SK-N-SH (cell line): ENCODE measurements at regions not wholly inside any gene's neighbourhood (a gene's known extent, or its start where the extent isn't known, plus 50 kb on each side); places are given as distances from the start of the nearest gene placed in this dataset.

Experiments
- CTCF ChIP-seq: fragments of 200-600 bp; sonication (generic); IDR thresholded peaks from 2 replicates; pipeline ENCODE4 v1.6.1; 2017; ENCODE audit warnings: antibody characterized with exemption, mild to moderate bottlenecking, moderate library complexity
- EP300 ChIP-seq, 2 experiments: IDR thresholded peaks; 2 replicates each; pipeline versions ENCODE4 v1.4.0 to v1.6.1; 2012; ENCODE audit warnings: borderline replicate concordance in 1 of 2, low read depth in 1 of 2, low read length in 1 of 2
- EZH2phosphoT487 ChIP-seq: fragments of 200-600 bp; sonication (generic); IDR thresholded peaks from 2 replicates; pipeline ENCODE4 v1.6.1; 2017; ENCODE audit warnings: low read depth, mixed run types, mild to moderate bottlenecking, antibody characterized with exemption, moderate library complexity, borderline replicate concordance
- GABPA ChIP-seq: IDR thresholded peaks from 2 replicates; pipeline ENCODE4 v1.4.0; 2012; ENCODE audit warnings: low read depth, mild to moderate bottlenecking
- GATA2 ChIP-seq: sonication (generic); formaldehyde crosslinking; IDR thresholded peaks from 2 replicates; pipeline ENCODE4 v1.5.0; 2020; ENCODE audit warnings: mild to moderate bottlenecking, missing genetic modification reagents
- JUND ChIP-seq: IDR thresholded peaks from 2 replicates; pipeline ENCODE4 v1.4.0; 2012
- POLR2AphosphoS5 ChIP-seq: IDR thresholded peaks from 2 replicates; pipeline ENCODE4 v1.6.1; 2012; ENCODE audit warnings: low read depth, low read length
- TAF1 ChIP-seq: IDR thresholded peaks from 2 replicates; pipeline ENCODE4 v1.6.1; 2012; ENCODE audit warnings: low read depth, mild to moderate bottlenecking, low read length, moderate library complexity, borderline replicate concordance
- USF2 ChIP-seq: fragments of 150-350 bp; IDR thresholded peaks from 2 replicates; pipeline ENCODE4 v1.6.1; 2017; ENCODE audit warnings: antibody characterized with exemption, low read length, low read depth, borderline replicate concordance

GRCh38 chr22:49394116-49394785, 433.4 kb downstream of the BRD1 start:
- TF ChIP-seq JUND (no peak), CTCF (no peak), USF2 (no peak), GABPA (no peak), EP300 (IDR thresholded peaks at IDR 0.05; ENCODE audit: borderline replicate concordance in 1 of 2, low read depth in 1 of 2, low read length in 1 of 2) (no peak), POLR2AphosphoS5 (no peak), TAF1 (no peak), EZH2phosphoT487 (no peak), GATA2 (CRISPR knock-in tag) (no peak)
